ENCODE measurements at regions not wholly inside any gene's neighbourhood (a gene's known extent, or its start where the extent isn't known, plus 50 kb on each side); places are given as distances from the start of the nearest gene placed in this dataset.

GRCh38 chr13:111967572-111968201 lies 99.3 kb upstream of the SOX1 start:
- TF ChIP-seq POLR2AphosphoS5 (IDR thresholded peaks at IDR 0.05; ENCODE audit: low read depth, low read length): no peak
- TF ChIP-seq CTCF (IDR thresholded peaks at IDR 0.05): no peak
- TF ChIP-seq TCF7L2 (IDR thresholded peaks at IDR 0.05; ENCODE audit: low read depth, low read length): no peak
- no peak for TF ChIP-seq REST (IDR thresholded peaks at IDR 0.05; ENCODE audit: insufficient read depth in 1 of 2, low read depth in 2 of 2, low read length in 1 of 2)
